ENCODE measurements at regions not wholly inside any gene's neighbourhood (a gene's known extent, or its start where the extent isn't known, plus 50 kb on each side); places are given as distances from the start of the nearest gene placed in this dataset.

DNA sequence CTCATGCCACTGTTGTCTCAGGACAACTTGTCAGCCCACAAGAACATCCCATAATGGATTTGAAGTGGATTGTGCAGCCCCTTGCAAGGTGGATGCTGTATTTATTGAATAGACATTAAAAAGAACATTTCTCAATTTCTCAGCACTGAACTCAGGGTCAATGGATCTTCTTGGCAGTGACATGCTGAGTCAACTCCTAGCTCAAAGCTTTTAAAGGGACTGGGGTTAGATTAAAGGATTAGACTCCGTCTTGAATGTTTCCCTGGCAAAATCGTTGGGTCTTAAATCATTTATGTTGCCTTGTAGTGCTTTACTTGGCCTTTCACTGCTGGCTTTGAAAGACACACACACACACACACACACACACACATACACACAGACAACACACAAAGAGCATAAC lies 221.6 kb upstream of the PBX1 start:
- TF ChIP-seq, protein P1, sequence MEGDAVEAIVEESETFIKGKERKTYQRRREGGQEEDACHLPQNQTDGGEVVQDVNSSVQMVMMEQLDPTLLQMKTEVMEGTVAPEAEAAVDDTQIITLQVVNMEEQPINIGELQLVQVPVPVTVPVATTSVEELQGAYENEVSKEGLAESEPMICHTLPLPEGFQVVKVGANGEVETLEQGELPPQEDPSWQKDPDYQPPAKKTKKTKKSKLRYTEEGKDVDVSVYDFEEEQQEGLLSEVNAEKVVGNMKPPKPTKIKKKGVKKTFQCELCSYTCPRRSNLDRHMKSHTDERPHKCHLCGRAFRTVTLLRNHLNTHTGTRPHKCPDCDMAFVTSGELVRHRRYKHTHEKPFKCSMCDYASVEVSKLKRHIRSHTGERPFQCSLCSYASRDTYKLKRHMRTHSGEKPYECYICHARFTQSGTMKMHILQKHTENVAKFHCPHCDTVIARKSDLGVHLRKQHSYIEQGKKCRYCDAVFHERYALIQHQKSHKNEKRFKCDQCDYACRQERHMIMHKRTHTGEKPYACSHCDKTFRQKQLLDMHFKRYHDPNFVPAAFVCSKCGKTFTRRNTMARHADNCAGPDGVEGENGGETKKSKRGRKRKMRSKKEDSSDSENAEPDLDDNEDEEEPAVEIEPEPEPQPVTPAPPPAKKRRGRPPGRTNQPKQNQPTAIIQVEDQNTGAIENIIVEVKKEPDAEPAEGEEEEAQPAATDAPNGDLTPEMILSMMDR (IDR thresholded peaks at IDR 0.05) = no peak
- no peak for TF ChIP-seq ZFX (IDR thresholded peaks at IDR 0.05; ENCODE audit: borderline replicate concordance)

Measured in 22Rv1 (cell line).